Suprapubic skin (tissue), 4 donors: ENCODE measurements at regions not wholly inside any gene's neighbourhood (a gene's known extent, or its start where the extent isn't known, plus 50 kb on each side); places are given as distances from the start of the nearest gene placed in this dataset.

Experiments
- DNase-seq, 2 donors: peaks; one replicate each; pipeline ENCODE4 v3.0.0-alpha.2; 2019; ENCODE audit warnings: low spot score in 2 of 2
- H3K27ac ChIP-seq: fragments of 200-600 bp; sonication (generic); one replicate; pipeline ENCODE4 v1.5.1; 2019
- H3K27me3 ChIP-seq: fragments of 200-600 bp; sonication (generic); one replicate; pipeline ENCODE4 v1.5.1; 2019
- H3K36me3 ChIP-seq: fragments of 200-600 bp; sonication (generic); one replicate; pipeline ENCODE4 v1.5.1; 2019
- H3K4me1 ChIP-seq: fragments of 200-600 bp; sonication (generic); one replicate; pipeline ENCODE4 v1.5.1; 2019
- H3K4me3 ChIP-seq: fragments of 200-600 bp; sonication (generic); one replicate; pipeline ENCODE4 v1.5.1; 2019; ENCODE audit warnings: mild to moderate bottlenecking
- H3K9me3 ChIP-seq: fragments of 200-600 bp; sonication (generic); one replicate; pipeline ENCODE4 v1.5.1; 2019
- CTCF ChIP-seq, 2 donors: fragments of 200-600 bp in 1 of 2; fragments of 450-650 bp in 1 of 2; sonication (generic) in 1 of 2; IDR thresholded peaks; one replicate each; pipeline ENCODE4 v1.5.1; 2016 to 2019; ENCODE audit warnings: antibody characterized with exemption in 2 of 2, mild to moderate bottlenecking in 1 of 2, moderate library complexity in 1 of 2
- EP300 ChIP-seq: sonication (generic); formaldehyde crosslinking; IDR thresholded peaks from one replicate; pipeline ENCODE4 v1.6.1; 2017; ENCODE audit warnings: antibody characterized with exemption
- POLR2A ChIP-seq, 2 donors: fragments of 450-650 bp; IDR thresholded peaks; one replicate each; pipeline ENCODE4 v1.6.1; 2017; ENCODE audit warnings: antibody characterized with exemption in 2 of 2, mild to moderate bottlenecking in 2 of 2, moderate library complexity in 2 of 2
- POLR2AphosphoS5 ChIP-seq, 3 donors: sonication (generic); formaldehyde crosslinking; IDR thresholded peaks; one replicate each; pipeline ENCODE4 v1.6.1; 2017; ENCODE audit warnings: antibody characterized with exemption in 3 of 3
- WGBS: methylation state at CpG from one replicate; pipeline ENCODE4 v1.1.5; 2018; 5-methylcytosine and 5-hydroxymethylcytosine counted together

GRCh38 chr7:79612903-79613302 lies 159.4 kb upstream of the MAGI2 start:
- no peak for TF ChIP-seq POLR2A (IDR thresholded peaks at IDR 0.05)
- TF ChIP-seq CTCF (IDR thresholded peaks at IDR 0.05), result no peak
- no peak for TF ChIP-seq POLR2AphosphoS5 (IDR thresholded peaks at IDR 0.05)
- TF ChIP-seq EP300, result no peak
- DNase-seq, result no peak
- Histone ChIP-seq H3K4me3 (no peak overlapping the region), H3K4me1 (no peaks in the 10 kb centered on the region), H3K27ac (no peak overlapping the region), H3K27me3 (no peaks in the 10 kb centered on the region), H3K9me3 (no peaks in the 10 kb centered on the region), H3K36me3 (no peaks in the 10 kb centered on the region)
- 92% methylated on average over 3 of the region's 3 CpGs for WGBS

DNA sequence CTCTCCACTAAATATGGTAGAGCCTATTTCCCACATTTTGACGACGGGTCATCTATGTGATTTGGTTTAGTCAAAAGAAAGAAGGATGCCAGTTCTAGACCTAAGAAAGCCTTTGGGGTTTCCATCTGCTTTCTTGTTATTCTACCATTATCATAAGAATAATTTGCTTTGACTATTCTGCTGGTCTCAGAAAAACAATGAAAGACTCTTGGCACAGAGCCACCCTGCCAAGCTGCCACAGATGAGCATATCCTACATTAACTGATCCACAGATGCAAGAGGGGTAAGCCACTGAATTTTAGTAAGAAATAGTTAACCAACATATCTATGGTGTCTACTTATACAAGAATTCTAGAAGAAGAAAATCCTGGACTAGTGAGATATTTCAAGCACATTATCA lies 158.6 kb upstream of the MAGI2 start:
- no peak overlapping the region for H3K4me3 ChIP-seq
- no peaks in the 10 kb centered on the region for H3K9me3 ChIP-seq
- TF ChIP-seq POLR2A (IDR thresholded peaks at IDR 0.05), result no peak
- TF ChIP-seq POLR2AphosphoS5 (IDR thresholded peaks at IDR 0.05), result no peak
- TF ChIP-seq CTCF (IDR thresholded peaks at IDR 0.05), result no peak
- no peak for TF ChIP-seq EP300
- DNase-seq, result no peak
- H3K36me3 ChIP-seq, result no peaks in the 10 kb centered on the region
- WGBS, result 83% methylated on average over 2 of the region's 2 CpGs
- no peak overlapping the region for H3K27ac ChIP-seq
- H3K4me1 ChIP-seq, result no peaks in the 10 kb centered on the region
- H3K27me3 ChIP-seq, result no peaks in the 10 kb centered on the region

GRCh38 chr7:79610748-79611304 lies 157.4 kb upstream of the MAGI2 start:
- no peaks in the 10 kb centered on the region for H3K27me3 ChIP-seq
- WGBS, result 55% methylated on average over 3 of the region's 3 CpGs
- no peaks in the 10 kb centered on the region for H3K4me1 ChIP-seq
- no peaks in the 10 kb centered on the region for H3K9me3 ChIP-seq
- no peaks in the 10 kb centered on the region for H3K36me3 ChIP-seq
- DNase-seq, result no peak
- no peak overlapping the region for H3K27ac ChIP-seq
- H3K4me3 ChIP-seq, result no peak overlapping the region
- TF ChIP-seq EP300 (no peak), CTCF (IDR thresholded peaks at IDR 0.05) (no peak), POLR2A (IDR thresholded peaks at IDR 0.05) (no peak), POLR2AphosphoS5 (IDR thresholded peaks at IDR 0.05) (no peak)

DNA sequence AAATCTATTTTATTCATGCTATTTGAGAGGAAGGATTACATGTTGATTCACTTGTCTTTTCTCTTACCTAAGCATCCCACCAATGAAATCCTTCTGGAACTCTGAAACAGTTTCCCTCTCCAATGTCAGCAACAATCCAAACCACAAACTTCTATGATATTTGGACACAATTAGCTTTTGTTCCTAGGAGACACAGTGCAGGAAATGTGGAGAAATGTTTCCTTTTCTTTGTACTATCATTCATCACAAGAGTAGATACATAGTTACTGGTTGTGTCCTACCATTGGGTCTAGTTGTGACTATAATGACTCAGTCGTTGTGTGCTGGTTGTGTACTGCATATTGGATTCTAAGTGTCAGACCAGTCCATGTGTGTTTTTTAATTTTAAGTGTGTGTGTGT lies 156.8 kb upstream of the MAGI2 start:
- DNase-seq, result no peak
- H3K27me3 ChIP-seq, result no peaks in the 10 kb centered on the region
- no peaks in the 10 kb centered on the region for H3K9me3 ChIP-seq
- H3K4me3 ChIP-seq, result no peak overlapping the region
- H3K36me3 ChIP-seq, result no peaks in the 10 kb centered on the region
- WGBS, result 50% methylated on average over 1 of the region's 1 CpG
- no peak overlapping the region for H3K27ac ChIP-seq
- H3K4me1 ChIP-seq, result no peaks in the 10 kb centered on the region
- no peak for TF ChIP-seq POLR2A (IDR thresholded peaks at IDR 0.05)
- no peak for TF ChIP-seq CTCF (IDR thresholded peaks at IDR 0.05)
- TF ChIP-seq POLR2AphosphoS5 (IDR thresholded peaks at IDR 0.05), result no peak
- TF ChIP-seq EP300, result no peak

DNA sequence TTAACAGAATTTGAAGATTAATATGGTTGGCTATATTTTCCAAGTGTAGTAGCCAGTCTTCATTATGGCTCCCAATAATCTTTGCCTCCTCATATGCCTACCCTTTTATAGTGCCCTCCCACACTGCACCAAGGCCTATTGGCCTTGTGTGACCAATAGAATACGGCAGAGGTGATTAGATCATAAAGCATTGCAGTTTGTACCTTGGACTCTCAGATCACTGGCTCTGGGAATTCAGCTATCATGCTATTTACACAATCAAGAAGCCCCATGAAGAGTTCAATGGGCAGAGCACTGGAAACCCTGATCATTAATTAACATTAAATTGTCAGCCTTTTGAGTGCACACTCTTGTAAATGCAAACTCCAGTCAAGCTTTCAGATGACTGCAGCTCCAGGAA lies 154.5 kb upstream of the MAGI2 start:
- DNase-seq, result no peak
- Histone ChIP-seq H3K36me3 (no peaks in the 10 kb centered on the region), H3K4me1 (no peaks in the 10 kb centered on the region), H3K9me3 (no peaks in the 10 kb centered on the region), H3K27me3 (no peaks in the 10 kb centered on the region), H3K4me3 (no peak overlapping the region), H3K27ac (no peak overlapping the region)
- 90% methylated on average over 1 of the region's 1 CpG for WGBS
- TF ChIP-seq POLR2A (IDR thresholded peaks at IDR 0.05), result no peak
- TF ChIP-seq EP300, result no peak
- TF ChIP-seq CTCF (IDR thresholded peaks at IDR 0.05), result no peak
- no peak for TF ChIP-seq POLR2AphosphoS5 (IDR thresholded peaks at IDR 0.05)
